Esophagus muscularis mucosa (tissue), 4 donors: ENCODE measurements at regions not wholly inside any gene's neighbourhood (a gene's known extent, or its start where the extent isn't known, plus 50 kb on each side); places are given as distances from the start of the nearest gene placed in this dataset.
"Not testable (repeated sequence)": the region's sequence is repeated elsewhere in the genome, so short reads cannot be mapped to it uniquely, and the experiment has no call there.

Source experiments
- DNase-seq: peaks from one replicate; pipeline ENCODE4 v3.0.0-alpha.2; 2017; ENCODE audit errors: extremely low spot score
- H3K27ac ChIP-seq, 4 donors: fragments of 200-600 bp; sonication (generic); replicated peaks in 1 of 4; 1 replicate in 3 of 4; 2 replicates in 1 of 4; pipeline ENCODE4 v1.5.1; 2016 to 2019; ENCODE audit warnings: mild to moderate bottlenecking in 1 of 4
- H3K27me3 ChIP-seq, 4 donors: fragments of 200-600 bp; sonication (generic); one replicate each; pipeline versions ENCODE4 v1.5.1 to v1.6.0; 2016 to 2019
- H3K36me3 ChIP-seq, 4 donors: fragments of 200-600 bp; sonication (generic); one replicate each; pipeline ENCODE4 v1.5.1; 2016 to 2019
- H3K4me1 ChIP-seq, 4 donors: fragments of 200-600 bp; sonication (generic); one replicate each; pipeline ENCODE4 v1.5.1; 2016 to 2019
- H3K4me3 ChIP-seq, 4 donors: fragments of 200-600 bp; sonication (generic); 1 replicate in 2 of 4; 2 replicates in 2 of 4; pipeline ENCODE4 v1.5.1; 2016 to 2019; ENCODE audit warnings: mild to moderate bottlenecking in 4 of 4, moderate library complexity in 1 of 4
- H3K9me3 ChIP-seq, 4 donors: fragments of 200-600 bp; sonication (generic); 1 replicate in 3 of 4; 2 replicates in 1 of 4; pipeline ENCODE4 v1.5.1; 2016 to 2019
- CTCF ChIP-seq, 3 experiments: fragments of 200-600 bp in 2 of 3; fragments of 450-650 bp in 1 of 3; sonication (generic) in 2 of 3; IDR thresholded peaks; one replicate each; pipeline ENCODE4 v1.5.1; 2017 to 2019; ENCODE audit warnings: antibody characterized with exemption in 3 of 3, mild to moderate bottlenecking in 2 of 3, moderate library complexity in 1 of 3
- EP300 ChIP-seq: sonication (generic); formaldehyde crosslinking; IDR thresholded peaks from one replicate; pipeline ENCODE4 v1.6.1; 2017; ENCODE audit warnings: antibody characterized with exemption
- POLR2A ChIP-seq: fragments of 450-650 bp; IDR thresholded peaks from one replicate; pipeline ENCODE4 v1.6.1; 2017; ENCODE audit warnings: antibody characterized with exemption, moderate library complexity, mild to moderate bottlenecking, low read depth
- POLR2AphosphoS5 ChIP-seq, 2 donors: sonication (generic); formaldehyde crosslinking; IDR thresholded peaks; one replicate each; pipeline ENCODE4 v1.6.1; 2017; ENCODE audit warnings: antibody characterized with exemption in 2 of 2
- WGBS: methylation state at CpG from one replicate; pipeline ENCODE4 v1.1.5; 2018; 5-methylcytosine and 5-hydroxymethylcytosine counted together
- intact Hi-C: fragments of 100-400 bp; cut with DNase I; formaldehyde crosslinking; loops from one replicate; pipeline ENCODE4 v1.15.1; 2023

- intact Hi-C loops: no loop called here
- no peak for DNase-seq
- TF ChIP-seq POLR2AphosphoS5 (IDR thresholded peaks at IDR 0.05): no peak
- TF ChIP-seq EP300: no peak
- TF ChIP-seq CTCF (IDR thresholded peaks at IDR 0.05): no peak
- no peak for TF ChIP-seq POLR2A
- Histone ChIP-seq H3K4me3 (no peak overlapping the region), H3K9me3 (no peaks in the 10 kb centered on the region), H3K4me1 (no peaks in the 10 kb centered on the region), H3K36me3 (no peaks in the 10 kb centered on the region), H3K27me3 (no peaks in the 10 kb centered on the region), H3K27ac (no peak overlapping the region)
- 31% methylated on average over 2 of the region's 2 CpGs for WGBS
Measured at GRCh38 chr7:145105561-145105960, 269.7 kb upstream of the TPK1 start.

GRCh38 chr7:145104400-145104799, 268.5 kb upstream of the TPK1 start:
- intact Hi-C loops: no loop called here
- DNase-seq: no peak
- no peaks in the 10 kb centered on the region for H3K36me3 ChIP-seq
- no peak overlapping the region for H3K4me3 ChIP-seq
- H3K9me3 ChIP-seq: no peaks in the 10 kb centered on the region
- no peaks in the 10 kb centered on the region for H3K27me3 ChIP-seq
- TF ChIP-seq CTCF (IDR thresholded peaks at IDR 0.05) (no peak), POLR2AphosphoS5 (IDR thresholded peaks at IDR 0.05) (no peak), EP300 (no peak), POLR2A (no peak)
- H3K4me1 ChIP-seq: no peaks in the 10 kb centered on the region
- 72% methylated on average over 1 of the region's 1 CpG for WGBS
- no peak overlapping the region for H3K27ac ChIP-seq

GRCh38 chr7:145102199-145102598, 266.3 kb upstream of the TPK1 start:
- H3K4me1 ChIP-seq, H3K27ac ChIP-seq, intact Hi-C loops, H3K4me3 ChIP-seq, H3K9me3 ChIP-seq, H3K36me3 ChIP-seq, DNase-seq, H3K27me3 ChIP-seq: not testable (repeated sequence)
- WGBS: 91% methylated on average over 10 of the region's 10 CpGs

- DNase-seq: no peak
- Histone ChIP-seq H3K27me3 (peaks cover 0 to 3% (median 0%) of the 10 kb centered on the region in 4 donors), H3K27ac (no peak overlapping the region), H3K9me3 (no peaks in the 10 kb centered on the region), H3K36me3 (no peaks in the 10 kb centered on the region), H3K4me1 (no peaks in the 10 kb centered on the region), H3K4me3 (no peak overlapping the region)
- 27% methylated on average over 4 of the region's 4 CpGs for WGBS
- intact Hi-C loops: no loop called here
- no peak for TF ChIP-seq CTCF (IDR thresholded peaks at IDR 0.05)
- no peak for TF ChIP-seq POLR2AphosphoS5 (IDR thresholded peaks at IDR 0.05)
- no peak for TF ChIP-seq EP300
- no peak for TF ChIP-seq POLR2A
Measured at GRCh38 chr7:145092766-145093165, 256.9 kb upstream of the TPK1 start.

GRCh38 chr7:145088111-145088745, 252.4 kb upstream of the TPK1 start:
- intact Hi-C loops: no loop called here
- H3K4me1 ChIP-seq: no peaks in the 10 kb centered on the region
- peaks cover 0 to 3% (median 0%) of the 10 kb centered on the region in 4 donors for H3K27me3 ChIP-seq
- H3K36me3 ChIP-seq: no peaks in the 10 kb centered on the region
- no peak for DNase-seq
- H3K4me3 ChIP-seq: no peak overlapping the region
- TF ChIP-seq EP300: no peak
- no peak for TF ChIP-seq POLR2A
- no peak for TF ChIP-seq POLR2AphosphoS5 (IDR thresholded peaks at IDR 0.05)
- no peak for TF ChIP-seq CTCF (IDR thresholded peaks at IDR 0.05)
- no peak overlapping the region for H3K27ac ChIP-seq
- H3K9me3 ChIP-seq: no peaks in the 10 kb centered on the region
- 53% methylated on average over 3 of the region's 3 CpGs for WGBS
